ENCODE measurements at regions not wholly inside any gene's neighbourhood (a gene's known extent, or its start where the extent isn't known, plus 50 kb on each side); places are given as distances from the start of the nearest gene placed in this dataset.

- TF ChIP-seq CTCF (IDR thresholded peaks at IDR 0.05) = no peak
- no peak for TF ChIP-seq POLR2A (IDR thresholded peaks at IDR 0.05)
These were observed 108.9 kb upstream of the MKLN1 start for GRCh38 chr7:131218727-131219128.
